ENCODE measurements at regions not wholly inside any gene's neighbourhood (a gene's known extent, or its start where the extent isn't known, plus 50 kb on each side); places are given as distances from the start of the nearest gene placed in this dataset.

- no peak for TF ChIP-seq CTCF (IDR thresholded peaks at IDR 0.05)
- TF ChIP-seq POLR2AphosphoS5 (IDR thresholded peaks at IDR 0.05), result no peak
- TF ChIP-seq EP300 (IDR thresholded peaks at IDR 0.05), result no peak
- TF ChIP-seq POLR2A (IDR thresholded peaks at IDR 0.05), result no peak
These were observed 124.2 kb upstream of the PLAAT1 start for GRCh38 chr3:193116871-193117270.
